K562 (cell line): ENCODE measurements at regions not wholly inside any gene's neighbourhood (a gene's known extent, or its start where the extent isn't known, plus 50 kb on each side); places are given as distances from the start of the nearest gene placed in this dataset.

Source experiments
- ATAC-seq: fragments of 200-7000 bp; cut with Tn5 transposase; 3 replicates; pipeline ENCODE4 v1.9.1; 2020; ENCODE audit warnings: moderate library complexity
- BruUV-seq: library from RNA; stranded (reverse); fragments of 400-500 nt; replicated peaks from 2 replicates; lab custom pipeline; 2021; lab: Mats Ljungman, UMichigan
- CTCF ChIA-PET: fragments of 300-600 bp; formaldehyde crosslinking; extraction: SDS; loops from one replicate; lab custom pipeline; 2021; ENCODE audit warnings: low intra/inter-chr PET ratio; lab: Yijun Ruan, JAX
- POLR2A ChIA-PET: fragments of 300-600, 350-650 bp; sonication (Branson Sonifier 250); formaldehyde crosslinking; extraction: SDS; loops from one replicate; lab custom pipeline; 2021; ENCODE audit warnings: antibody characterized with exemption, inconsistent platforms; lab: Yijun Ruan, JAX
- DNase-seq, 4 experiments: peaks; one replicate each; pipeline versions ENCODE4 v3.0.0 to v3.0.0-alpha.2; 2011 to 2018; ENCODE audit warnings: low spot score in 3 of 4, mixed read lengths in 3 of 4; ENCODE audit errors: extremely low read depth in 1 of 4
- FAIRE-seq: peaks from 2 replicates; lab custom pipeline; 2011; peaks lifted over from hg19 to GRCh38; lab: Jason Lieb, UNC
- H2AFZ ChIP-seq: 2 replicates; pipeline ENCODE4 v1.6.0; 2011; ENCODE audit warnings: low read depth, low read length, control low read depth, inconsistent platforms
- H3K27ac ChIP-seq: fragments of 200-600 bp; 3 replicates; pipeline ENCODE4 v1.8.0; 2011; ENCODE audit warnings: low read depth, mild to moderate bottlenecking, control low read depth, inconsistent platforms, low read length, moderate library complexity, mixed read lengths; ENCODE audit errors: extremely low read depth
- H3K27me3 ChIP-seq, 2 experiments: fragments of 300-600 bp in 1 of 2; 2 replicates in 1 of 2; 3 replicates in 1 of 2; pipeline versions ENCODE4 v1.6.0 to v1.8.0; 2011; ENCODE audit warnings: inconsistent platforms in 2 of 2, low read length in 2 of 2, mild to moderate bottlenecking in 1 of 2, mixed read lengths in 1 of 2, moderate library complexity in 1 of 2; ENCODE audit not compliant: control insufficient read depth in 2 of 2, insufficient read depth in 2 of 2
- H3K36me3 ChIP-seq: fragments of 300-600 bp; 3 replicates; pipeline ENCODE4 v1.8.0; 2011; ENCODE audit warnings: mild to moderate bottlenecking, low read length, inconsistent platforms; ENCODE audit not compliant: control insufficient read depth, insufficient read depth
- H3K4me1 ChIP-seq, 2 experiments: fragments of 200-600 bp in 1 of 2; replicated peaks in 1 of 2; 2 replicates in 1 of 2; 3 replicates in 1 of 2; pipeline versions ENCODE4 v1.5.1 to v1.8.0; 2011; ENCODE audit warnings: inconsistent platforms in 2 of 2, low read length in 2 of 2, mild to moderate bottlenecking in 1 of 2, mixed read lengths in 1 of 2, moderate library complexity in 1 of 2; ENCODE audit not compliant: control insufficient read depth in 2 of 2, insufficient read depth in 2 of 2
- H3K4me2 ChIP-seq: 2 replicates; pipeline ENCODE4 v1.6.1; 2011; ENCODE audit warnings: low read length, control low read depth, inconsistent platforms, mixed read lengths; ENCODE audit not compliant: insufficient read depth
- H3K4me3 ChIP-seq: fragments of 200-600 bp; sonication (generic), shearing (Covaris generic); 2 replicates; pipeline ENCODE4 v1.5.1; 2016; ENCODE audit warnings: control low read depth, inconsistent platforms
- H3K79me2 ChIP-seq: fragments of 200-600 bp; 3 replicates; pipeline ENCODE4 v1.8.0; 2011; ENCODE audit warnings: low read length, inconsistent platforms; ENCODE audit not compliant: control insufficient read depth, insufficient read depth
- H3K9ac ChIP-seq, 2 experiments: 2 replicates each; pipeline versions ENCODE4 v1.6.0 to v1.6.1; 2011; ENCODE audit warnings: low read depth in 2 of 2, low read length in 2 of 2, control low read depth in 1 of 2, inconsistent platforms in 1 of 2, mild to moderate bottlenecking in 1 of 2, mixed read lengths in 1 of 2; ENCODE audit not compliant: insufficient read depth in 1 of 2
- H3K9me1 ChIP-seq: one replicate; pipeline ENCODE4 v1.6.0; 2011; ENCODE audit warnings: inconsistent platforms, mild to moderate bottlenecking, low read length, moderate library complexity; ENCODE audit not compliant: control insufficient read depth, insufficient read depth
- H3K9me3 ChIP-seq: replicated peaks from 2 replicates; pipeline ENCODE4 v1.5.1; 2011; ENCODE audit warnings: low read depth, low read length, inconsistent platforms; ENCODE audit not compliant: control insufficient read depth, insufficient read depth
- H4K20me1 ChIP-seq: replicated peaks from 2 replicates; pipeline ENCODE4 v1.6.1; 2011; ENCODE audit warnings: low read length, inconsistent platforms, mixed read lengths; ENCODE audit not compliant: control insufficient read depth, insufficient read depth
- ATF1 ChIP-seq, 2 experiments: fragments of 450-650 bp in 1 of 2; IDR thresholded peaks; 2 replicates each; pipeline ENCODE4 v1.6.1; 2016; ENCODE audit warnings: missing compliant biosample characterization in 1 of 2, missing genetic modification characterization in 1 of 2
- BMI1 ChIP-seq: fragments of 150-350 bp; IDR thresholded peaks from 2 replicates; pipeline ENCODE4 v1.6.1; 2014; ENCODE audit warnings: low read length
- CBX8 ChIP-seq: fragments of 200-600 bp; sonication (generic); IDR thresholded peaks from 2 replicates; pipeline ENCODE4 v1.6.1; 2012; ENCODE audit warnings: borderline replicate concordance, mixed run types, low read depth, mild to moderate bottlenecking, moderate library complexity, mixed read lengths, low read length, control low read depth, inconsistent platforms; ENCODE audit not compliant: poor library complexity, severe bottlenecking; ENCODE audit errors: extremely low read depth
- CHD7 ChIP-seq: fragments of 200-600 bp; sonication (generic); IDR thresholded peaks from one replicate; pipeline ENCODE4 v1.6.1; 2012; ENCODE audit warnings: mild to moderate bottlenecking, low read depth, low read length, inconsistent platforms
- GTF2F1 ChIP-seq: IDR thresholded peaks from 2 replicates; pipeline ENCODE4 v1.6.1; 2011; ENCODE audit warnings: low read depth, low read length, improper control_type of control experiment
- HCFC1 ChIP-seq: IDR thresholded peaks from 2 replicates; pipeline ENCODE4 v1.6.1; 2012; ENCODE audit warnings: low read depth, low read length, improper control_type of control experiment
- RBM25 ChIP-seq: fragments of 200-400 bp; formaldehyde crosslinking; IDR thresholded peaks from 2 replicates; pipeline ENCODE4 v1.6.1; 2018; ENCODE audit warnings: low read length, low read depth, moderate library complexity; ENCODE audit not compliant: severe bottlenecking
- ZNF280A ChIP-seq: fragments of 450-650 bp; IDR thresholded peaks from 2 replicates; pipeline ENCODE4 v1.6.1; 2018; ENCODE audit warnings: mild to moderate bottlenecking, low read depth; ENCODE audit not compliant: partially characterized antibody
- ZNF41 ChIP-seq: fragments of 250-450 bp; sonication (Bioruptor Pico); conservative IDR thresholded peaks from 2 replicates; pipeline ENCODE4 v1.4.0; 2020; ENCODE audit warnings: mild to moderate bottlenecking
- WGBS: fragments of 100-300 bp; shearing (Covaris generic); methylation state at CpG from one replicate; pipeline ENCODE4 v1.1.6; 2016; ENCODE audit warnings: low coverage, mixed read lengths; ENCODE audit not compliant: insufficient coverage; ENCODE audit errors: missing lambda C conversion rate; 5-methylcytosine and 5-hydroxymethylcytosine counted together
- in situ Hi-C: fragments of 300-500 bp; cut with MboI; formaldehyde crosslinking; loops from 4 replicates; pipeline ENCODE4 v1.15.0; 2018; ENCODE audit warnings: inconsistent platforms, mixed read lengths
- intact Hi-C: fragments of 100-400 bp; cut with micrococcal nuclease; formaldehyde crosslinking; loops from 2 replicates; pipeline ENCODE4 v1.14.2; 2022

DNA sequence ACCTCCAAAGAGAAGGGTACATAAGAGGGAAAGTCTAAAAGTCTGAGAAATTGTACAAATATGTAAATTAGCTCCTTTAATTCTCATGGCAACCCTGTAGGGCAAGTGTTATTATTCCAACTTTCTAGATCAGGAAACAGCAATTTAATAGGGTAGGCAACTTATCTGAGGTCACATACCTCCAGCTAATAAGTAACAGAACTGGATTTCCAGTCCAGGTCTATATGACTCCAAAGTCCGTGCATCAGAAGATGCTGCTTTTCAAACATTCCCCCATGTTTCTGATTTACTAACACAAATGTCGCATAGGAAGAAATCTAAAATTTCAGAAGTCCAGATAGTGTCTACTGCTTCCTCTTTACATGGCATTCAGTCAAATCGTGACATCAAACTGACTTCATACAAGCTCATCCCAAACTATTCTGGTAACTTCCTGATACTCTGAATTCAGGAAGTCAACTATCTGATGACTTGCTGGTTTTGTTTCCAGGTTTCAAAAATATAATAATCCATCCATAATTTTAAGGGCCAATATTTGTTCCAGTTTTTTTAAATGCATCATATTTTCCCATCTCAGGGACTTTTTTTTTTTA, 419.3 kb upstream of the ACVR2A start:
- H3K79me2 ChIP-seq = no peaks in the 10 kb centered on the region
- ChIA-PET POLR2A (no interaction called here), CTCF (no interaction called here)
- in situ Hi-C loops = no loop called here
- 0% methylated on average over 3 of the region's 3 CpGs for WGBS
- intact Hi-C loops = no loop called here
- no peak overlapping the region for H3K4me3 ChIP-seq
- H3K36me3 ChIP-seq = no peaks in the 10 kb centered on the region
- no peaks in the 10 kb centered on the region for H3K27me3 ChIP-seq
- no peak for FAIRE-seq
- no peaks in the 10 kb centered on the region for H4K20me1 ChIP-seq
- H3K9ac ChIP-seq = no peak overlapping the region
- no peaks in the 10 kb centered on the region for H3K4me1 ChIP-seq
- H3K9me3 ChIP-seq = no peaks in the 10 kb centered on the region
- no peak overlapping the region for H3K4me2 ChIP-seq
- ATAC-seq = no peak
- BruUV-seq = no TSS peak
- no peak overlapping the region for H2AFZ ChIP-seq
- no peak overlapping the region for H3K27ac ChIP-seq
- no peaks in the 10 kb centered on the region for H3K9me1 ChIP-seq
- no peak for DNase-seq
- TF ChIP-seq CHD7 (no peak), BMI1 (no peak), CBX8 (no peak), HCFC1 (no peak), GTF2F1 (no peak), ZNF280A (no peak), ZNF41 (CRISPR knock-in tag) (no peak), RBM25 (no peak), ATF1 (CRISPR knock-in tag; IDR thresholded peaks at IDR 0.05) (no peak), ATF1 (tag; IDR thresholded peaks at IDR 0.05) (no peak)
